GM19463 (cell line): ENCODE measurements at regions not wholly inside any gene's neighbourhood (a gene's known extent, or its start where the extent isn't known, plus 50 kb on each side); places are given as distances from the start of the nearest gene placed in this dataset.

Experiments
- ATAC-seq: cut with Tn5 transposase; IDR thresholded peaks from one replicate; pipeline ENCODE4 v1.9.1; 2021; ENCODE audit warnings: mild to moderate bottlenecking, moderate library complexity; ENCODE audit not compliant: unreplicated experiment

- ATAC-seq: no peak
These were observed 956.6 kb downstream of the SQOR start for GRCh38 chr15:46591462-46591861.

- no peak for ATAC-seq
These were observed 960.2 kb downstream of the SQOR start for GRCh38 chr15:46595016-46595415.

GRCh38 chr15:46607077-46607476, 972.2 kb downstream of the SQOR start:
- ATAC-seq: no peak

GRCh38 chr15:46616033-46616432, 981.2 kb downstream of the SQOR start:
- ATAC-seq: no peak

DNA sequence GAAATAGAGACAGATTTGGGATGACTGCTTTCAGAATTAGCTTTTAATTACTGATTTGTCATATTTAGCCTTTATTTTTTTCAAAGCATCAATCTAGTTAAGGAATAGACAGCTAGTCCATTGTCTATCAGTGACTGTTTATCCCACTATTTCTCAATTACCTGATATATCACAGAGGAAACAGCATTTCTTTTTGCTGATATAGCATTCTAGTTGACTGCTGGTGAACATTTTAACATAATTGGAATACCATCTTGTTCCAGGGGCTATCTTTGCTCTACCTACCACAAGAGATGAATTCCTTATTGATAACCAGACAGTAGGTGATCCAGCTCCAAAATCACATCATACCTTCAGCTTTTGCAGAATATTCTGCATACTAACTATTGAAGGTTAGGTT, 982.7 kb downstream of the SQOR start:
- no peak for ATAC-seq

DNA sequence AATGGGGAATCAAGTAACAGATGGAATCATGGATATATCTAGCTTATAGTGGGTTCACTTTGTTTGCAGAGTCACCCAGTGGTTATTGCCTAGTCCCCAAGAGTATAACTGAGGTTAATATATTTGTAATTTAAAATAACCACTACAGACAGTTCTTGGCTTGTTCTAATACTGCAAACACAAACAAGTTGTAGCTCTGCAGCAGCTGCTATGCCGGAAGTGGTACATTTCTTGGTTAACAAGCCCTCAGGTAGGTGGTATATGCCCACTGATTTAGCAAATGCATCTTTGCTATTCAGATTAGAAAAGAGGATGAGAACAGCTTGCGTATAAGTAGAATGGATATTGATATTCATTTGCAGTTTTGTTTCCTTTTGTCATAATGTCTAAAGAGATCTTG, 984.2 kb downstream of the SQOR start:
- ATAC-seq: no peak

GRCh38 chr15:46620392-46621013, 985.7 kb downstream of the SQOR start:
- no peak for ATAC-seq

DNA sequence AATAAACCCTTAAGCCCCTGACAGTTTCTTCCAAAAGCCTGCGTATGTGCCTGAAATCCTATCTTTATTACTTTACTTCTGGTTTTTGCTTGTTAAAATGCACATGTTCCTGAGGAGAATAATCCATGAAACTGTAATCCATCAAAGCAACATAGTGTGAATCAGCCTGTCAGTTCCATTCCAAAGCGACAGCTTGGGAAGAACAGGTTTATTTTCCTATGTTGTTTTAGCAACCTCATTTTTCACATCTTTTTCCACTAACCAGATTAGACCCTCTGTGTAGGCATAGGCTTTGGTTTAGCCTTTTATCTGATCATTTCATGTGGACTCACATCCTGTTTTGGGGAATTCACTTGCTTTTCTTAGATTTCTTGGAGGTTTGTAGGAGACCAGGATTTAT, 988.0 kb downstream of the SQOR start:
- no peak for ATAC-seq

- no peak for ATAC-seq
These were observed 1001.4 kb downstream of the SQOR start for GRCh38 chr15:46636206-46636605.

DNA sequence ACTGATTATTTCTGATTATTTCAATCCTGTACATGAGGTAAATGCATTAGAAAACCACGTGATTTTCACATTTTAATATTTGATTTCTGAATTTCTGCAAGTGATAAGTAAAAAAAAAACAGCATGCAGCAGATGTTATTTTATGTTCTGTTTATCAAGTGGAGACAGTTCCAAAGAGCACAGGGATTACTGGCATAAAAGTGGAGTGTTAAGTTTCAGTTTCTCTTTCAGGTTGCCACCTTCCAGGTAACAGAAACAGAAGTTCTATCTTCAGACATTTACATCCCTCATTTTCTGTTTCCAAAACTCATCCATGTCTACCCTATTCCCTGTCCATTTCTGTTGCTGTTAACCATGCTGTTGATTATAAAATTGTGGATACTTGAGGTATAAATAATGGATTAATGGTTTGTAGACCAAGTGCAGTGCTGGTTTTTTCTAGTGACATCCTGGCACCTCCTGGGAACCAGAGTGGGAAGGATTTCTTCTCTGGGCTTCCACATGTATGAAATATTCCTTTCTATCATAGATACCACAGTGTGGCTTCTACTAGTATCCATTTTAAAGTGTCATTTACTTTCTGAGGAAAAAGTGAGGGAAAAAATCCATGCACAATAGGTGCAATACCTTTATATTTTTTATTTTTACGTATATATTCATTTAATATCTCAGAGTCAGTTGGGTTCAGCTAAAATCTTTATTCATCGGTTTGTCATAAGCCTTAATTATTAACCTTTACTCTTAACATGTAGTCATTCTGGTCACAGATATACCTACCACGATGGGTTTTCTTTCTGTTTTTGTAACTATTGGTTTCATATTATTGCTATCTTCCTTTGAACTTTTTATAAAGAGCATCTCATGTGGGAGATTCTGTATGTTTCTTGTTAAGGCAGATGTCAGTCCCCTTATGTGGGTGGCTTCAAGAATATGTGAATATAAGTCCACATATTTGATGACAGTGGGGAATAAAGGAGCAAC, 1010.0 kb downstream of the SQOR start:
- no peak for ATAC-seq

- no peak for ATAC-seq
These were observed 1011.7 kb downstream of the SQOR start for GRCh38 chr15:46646490-46646889.

- ATAC-seq: no peak
These were observed 1012.2 kb downstream of the SQOR start for GRCh38 chr15:46647046-46647445.

- no peak for ATAC-seq
These were observed 1017.4 kb downstream of the SQOR start for GRCh38 chr15:46652266-46652665.

DNA sequence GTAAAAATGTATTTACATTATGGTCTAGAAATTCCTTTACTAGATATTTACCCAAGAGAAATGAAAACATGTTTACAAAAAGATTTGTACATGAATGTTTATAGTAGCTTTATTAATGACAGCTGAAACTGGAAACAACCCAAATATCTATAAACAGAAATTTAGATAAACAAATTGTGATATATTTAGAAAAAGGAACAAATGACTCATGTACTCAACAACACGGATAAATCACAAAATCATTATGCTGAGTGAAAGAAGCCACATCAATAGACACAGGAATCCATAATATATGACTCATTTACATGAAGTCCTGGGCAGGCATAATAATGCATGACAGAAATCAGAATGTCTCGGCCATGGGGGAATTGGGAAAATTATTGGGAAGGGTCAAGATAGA, 1020.2 kb downstream of the SQOR start:
- no peak for ATAC-seq

DNA sequence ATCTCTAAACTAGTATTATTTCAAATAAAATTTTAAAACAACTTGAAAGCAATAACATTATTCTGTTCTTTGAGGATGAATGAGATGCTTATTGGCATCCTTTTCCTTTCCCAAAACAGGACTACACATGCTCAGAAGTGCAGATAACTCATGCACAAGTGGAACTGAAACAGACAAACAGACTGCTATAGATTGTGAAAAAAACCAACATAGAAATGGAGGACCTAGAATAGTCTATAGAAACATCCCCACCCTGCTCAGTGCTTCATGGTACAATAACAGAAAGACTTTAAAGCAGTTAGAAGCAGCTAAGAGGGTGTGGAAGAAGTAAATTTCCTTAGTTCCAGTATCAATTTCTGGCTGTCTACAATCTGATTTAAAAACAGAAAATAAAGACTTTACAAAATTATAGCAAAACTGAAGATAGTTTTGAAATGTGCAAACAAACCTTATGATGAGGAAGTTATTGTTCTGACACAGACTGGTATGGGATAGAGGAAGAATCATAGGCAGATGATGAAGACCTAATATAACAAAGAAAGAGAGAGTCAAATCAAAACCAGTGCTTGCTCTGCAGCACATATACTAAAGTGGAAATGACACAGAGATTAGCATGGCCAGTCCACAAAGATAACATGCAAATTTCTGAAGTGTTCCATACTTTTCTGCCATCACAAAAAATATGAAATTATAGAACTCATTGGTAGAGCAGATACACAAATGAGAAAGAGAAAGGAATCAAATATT, 1025.4 kb downstream of the SQOR start:
- ATAC-seq: no peak

DNA sequence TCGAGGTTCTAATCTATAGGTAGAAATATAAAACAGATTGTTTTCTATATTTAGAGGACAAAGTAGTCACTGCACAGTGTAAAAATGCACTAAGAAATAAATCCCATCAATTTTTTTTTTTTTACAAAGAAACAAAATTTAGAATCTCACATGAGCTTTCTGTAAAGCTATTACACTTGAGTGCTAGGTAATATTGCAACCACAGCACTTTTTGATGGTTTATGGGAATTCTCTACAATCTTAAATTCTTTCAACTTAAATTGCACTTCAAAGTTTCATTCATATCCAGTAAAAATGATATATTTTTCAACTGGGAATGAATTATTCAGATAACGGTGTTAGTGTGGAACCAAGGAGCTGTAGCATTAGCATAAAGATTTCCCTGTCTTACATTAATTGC, 1035.4 kb downstream of the SQOR start:
- no peak for ATAC-seq

DNA sequence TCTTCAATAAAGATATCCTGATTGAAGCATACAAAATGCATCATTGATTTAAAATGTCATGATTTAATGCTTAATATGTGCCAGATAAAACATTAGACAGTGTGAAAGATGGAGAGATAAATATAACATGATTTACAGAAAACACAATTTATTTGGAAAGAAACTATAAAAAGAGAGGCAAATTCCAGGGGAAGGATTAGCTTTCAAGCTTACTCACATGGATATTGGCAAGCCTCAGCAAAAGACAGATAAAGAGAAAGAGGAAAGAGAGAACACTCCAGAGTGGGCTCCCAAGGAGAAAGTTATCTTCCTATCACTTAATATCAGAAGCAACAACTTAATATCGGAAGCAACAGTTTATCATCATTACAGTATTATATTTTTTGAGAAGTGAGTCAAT, 1036.5 kb downstream of the SQOR start:
- ATAC-seq: no peak

DNA sequence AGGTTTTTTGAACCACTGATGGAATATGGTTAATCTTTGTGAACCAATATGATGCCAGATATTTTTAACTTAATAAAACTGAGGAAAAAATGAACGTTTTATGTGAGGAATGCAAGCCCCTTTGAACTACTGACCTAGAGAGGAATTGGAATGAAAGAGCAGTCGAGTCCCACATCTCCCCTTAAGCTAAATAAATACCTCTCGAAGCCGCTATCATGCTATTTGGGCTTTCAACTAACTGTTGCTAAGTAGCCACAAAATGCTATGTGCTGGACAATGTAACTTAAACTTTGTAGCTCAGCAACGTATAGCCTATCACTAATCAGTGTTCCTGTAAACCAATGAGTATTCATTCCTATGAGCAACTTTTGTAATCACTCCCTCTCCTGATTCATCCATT, 1037.2 kb downstream of the SQOR start:
- no peak for ATAC-seq

GRCh38 chr15:46676233-46677206, 1040.8 kb upstream of the SEMA6D start:
- ATAC-seq: no peak

DNA sequence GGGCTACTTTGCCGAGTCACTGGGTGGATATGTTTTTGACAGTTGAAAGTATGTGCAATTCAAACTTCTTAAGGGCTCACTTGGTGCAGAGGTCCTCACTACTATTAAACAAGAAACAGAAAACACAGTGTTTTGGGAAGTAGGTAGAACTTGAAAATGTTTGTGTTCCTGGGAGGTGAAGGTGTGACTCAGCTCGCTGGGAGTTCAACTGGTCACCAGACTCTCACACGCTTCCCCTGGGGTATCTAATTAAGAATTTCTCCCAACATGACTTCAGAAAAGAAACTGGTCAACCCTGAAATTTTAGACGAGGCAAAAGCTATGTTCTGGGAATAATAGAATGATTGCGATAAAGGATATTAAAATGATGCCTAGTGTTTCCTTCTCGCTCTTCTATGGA, 1039.8 kb upstream of the SEMA6D start:
- ATAC-seq: no peak
